ENCODE measurements at regions not wholly inside any gene's neighbourhood (a gene's known extent, or its start where the extent isn't known, plus 50 kb on each side); places are given as distances from the start of the nearest gene placed in this dataset.

GRCh38 chr12:3933819-3934192 is 60.6 kb upstream of the PARP11 start:
- Histone ChIP-seq H3K27ac (no peak overlapping the region), H3K4me2 (no peak overlapping the region), H3K4me1 (ENCODE audit: low read depth, poor library complexity, severe bottlenecking) (peaks cover 10% of the 10 kb centered on the region), H3K27me3 (ENCODE audit: insufficient read depth, low read depth) (no peaks in the 10 kb centered on the region), H3K79me2 (ENCODE audit: insufficient read depth, low read depth) (no peaks in the 10 kb centered on the region), H2AFZ (ENCODE audit: low read depth) (no peak overlapping the region), H3K4me3 (IDR thresholded peaks at IDR 0.05; ENCODE audit: insufficient read depth, low read depth, low read length) (no peak overlapping the region), H4K20me1 (ENCODE audit: insufficient read depth) (no peaks in the 10 kb centered on the region), H3K9ac (no peak overlapping the region), H3K36me3 (ENCODE audit: insufficient read depth) (no peaks in the 10 kb centered on the region)
- TF ChIP-seq CTCF (conservative IDR thresholded peaks at IDR 0.05; ENCODE audit: low read depth, low read length), result no peak

DNA sequence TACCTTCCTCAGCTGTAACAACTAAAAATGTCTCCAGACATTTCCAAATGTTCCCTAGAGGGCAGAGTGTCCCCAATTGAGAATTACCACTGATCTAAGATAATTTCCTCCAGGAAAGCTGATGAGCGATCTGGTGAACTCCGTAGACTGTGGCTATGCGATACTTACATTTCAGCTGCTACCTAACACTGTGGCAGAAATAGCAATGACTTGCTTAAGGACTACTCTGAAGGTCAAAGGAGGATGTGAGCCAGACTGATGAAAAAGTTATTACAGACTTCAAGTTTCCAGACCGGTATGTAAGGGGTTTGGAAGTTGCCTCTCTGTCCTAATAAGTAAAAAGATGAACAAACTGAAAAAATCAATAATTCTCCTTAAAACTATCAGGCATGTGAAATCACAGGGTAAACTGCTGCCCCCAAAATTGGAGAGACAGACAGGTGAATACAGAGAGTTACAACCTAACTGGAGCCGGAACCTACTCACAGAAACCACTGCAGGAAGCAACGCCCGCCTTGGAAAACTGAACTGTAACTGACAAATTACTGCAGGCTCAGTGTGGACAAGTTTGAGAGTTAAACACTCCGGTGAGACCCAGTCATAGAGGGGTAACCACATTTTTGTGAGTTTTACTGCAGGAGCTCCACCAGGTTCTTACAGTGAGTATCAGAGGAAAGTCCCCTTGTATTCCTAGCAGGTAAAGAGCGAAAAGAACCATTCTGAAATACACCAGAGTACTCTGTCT is 60.0 kb upstream of the PARP11 start:
- no peaks in the 10 kb centered on the region for H3K79me2 ChIP-seq (ENCODE audit: insufficient read depth, low read depth)
- H3K9ac ChIP-seq, result no peak overlapping the region
- H3K4me1 ChIP-seq (ENCODE audit: low read depth, poor library complexity, severe bottlenecking), result peaks cover 10% of the 10 kb centered on the region
- H3K36me3 ChIP-seq (ENCODE audit: insufficient read depth), result no peaks in the 10 kb centered on the region
- H3K27ac ChIP-seq, result no peak overlapping the region
- no peak for TF ChIP-seq CTCF (conservative IDR thresholded peaks at IDR 0.05; ENCODE audit: low read depth, low read length)
- H3K27me3 ChIP-seq (ENCODE audit: insufficient read depth, low read depth), result no peaks in the 10 kb centered on the region
- no peaks in the 10 kb centered on the region for H4K20me1 ChIP-seq (ENCODE audit: insufficient read depth)
- H3K4me3 ChIP-seq (IDR thresholded peaks at IDR 0.05; ENCODE audit: insufficient read depth, low read depth, low read length), result no peak overlapping the region
- H2AFZ ChIP-seq (ENCODE audit: low read depth), result no peak overlapping the region
- no peak overlapping the region for H3K4me2 ChIP-seq

DNA sequence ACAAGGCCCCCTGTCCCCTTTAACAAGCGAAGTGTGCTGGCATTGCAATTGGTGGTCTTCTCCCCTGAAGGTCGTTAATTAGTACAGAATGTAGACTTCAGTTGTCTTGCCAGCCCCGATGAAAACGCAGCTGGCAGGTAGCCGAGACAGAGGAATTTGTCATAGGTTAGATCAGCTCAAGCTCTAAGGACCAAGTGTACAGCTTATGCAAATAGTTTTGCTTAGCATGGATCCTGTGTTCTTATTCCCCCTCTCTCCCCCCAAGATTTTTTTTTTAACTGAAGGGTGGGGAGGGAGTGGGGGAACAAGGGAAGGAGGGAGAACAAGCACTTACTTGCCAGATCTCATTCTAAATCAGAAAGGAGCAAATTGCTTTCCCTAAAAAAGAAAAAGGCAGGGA is 58.6 kb upstream of the PARP11 start:
- H3K4me3 ChIP-seq (IDR thresholded peaks at IDR 0.05; ENCODE audit: insufficient read depth, low read depth, low read length), result no peak overlapping the region
- TF ChIP-seq CTCF (conservative IDR thresholded peaks at IDR 0.05; ENCODE audit: low read depth, low read length), result no peak
- H2AFZ ChIP-seq (ENCODE audit: low read depth), result no peak overlapping the region

DNA sequence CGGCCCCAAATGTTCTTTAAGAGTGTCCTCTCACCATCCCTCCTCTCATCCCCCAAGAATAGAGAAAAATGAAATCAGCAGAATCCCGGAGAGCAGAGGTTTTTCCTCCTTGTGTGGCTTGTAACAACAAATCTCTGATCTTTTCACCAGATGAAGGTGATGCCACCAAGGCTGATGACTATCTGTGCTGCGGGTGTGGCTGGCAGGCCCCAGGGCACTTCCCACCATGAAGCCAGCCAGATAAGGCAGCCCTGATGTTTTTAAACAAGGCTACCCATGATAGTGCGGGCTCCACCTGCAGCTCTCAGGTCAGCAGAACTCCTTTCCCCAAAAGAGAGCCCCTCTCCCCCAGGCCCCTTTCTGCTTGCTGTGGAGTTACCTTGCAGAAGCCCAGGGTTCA is 58.0 kb upstream of the PARP11 start:
- Histone ChIP-seq H3K4me1 (ENCODE audit: low read depth, poor library complexity, severe bottlenecking) (peaks cover 10% of the 10 kb centered on the region), H3K27ac (no peak overlapping the region), H3K27me3 (ENCODE audit: insufficient read depth, low read depth) (no peaks in the 10 kb centered on the region), H4K20me1 (ENCODE audit: insufficient read depth) (no peaks in the 10 kb centered on the region), H3K79me2 (ENCODE audit: insufficient read depth, low read depth) (no peaks in the 10 kb centered on the region), H3K9ac (no peak overlapping the region), H3K4me2 (no peak overlapping the region), H2AFZ (ENCODE audit: low read depth) (no peak overlapping the region), H3K36me3 (ENCODE audit: insufficient read depth) (no peaks in the 10 kb centered on the region), H3K4me3 (IDR thresholded peaks at IDR 0.05; ENCODE audit: insufficient read depth, low read depth, low read length) (no peak overlapping the region)
- TF ChIP-seq CTCF (conservative IDR thresholded peaks at IDR 0.05; ENCODE audit: low read depth, low read length), result no peak

More for the DNA sequence above, 58.6 kb upstream of the PARP11 start:
- Histone ChIP-seq H3K4me1 (ENCODE audit: low read depth, poor library complexity, severe bottlenecking) (peaks cover 10% of the 10 kb centered on the region), H3K27me3 (ENCODE audit: insufficient read depth, low read depth) (no peaks in the 10 kb centered on the region), H3K4me2 (no peak overlapping the region), H3K9ac (no peak overlapping the region), H4K20me1 (ENCODE audit: insufficient read depth) (no peaks in the 10 kb centered on the region), H3K27ac (no peak overlapping the region), H3K79me2 (ENCODE audit: insufficient read depth, low read depth) (no peaks in the 10 kb centered on the region), H3K36me3 (ENCODE audit: insufficient read depth) (no peaks in the 10 kb centered on the region)

Measured in KMS-11 (cell line).